ENCODE measurements at regions not wholly inside any gene's neighbourhood (a gene's known extent, or its start where the extent isn't known, plus 50 kb on each side); places are given as distances from the start of the nearest gene placed in this dataset.

GRCh38 chr5:84752780-84753179 is 368.1 kb upstream of the EDIL3 start:
- TF ChIP-seq CTCF (IDR thresholded peaks at IDR 0.05; ENCODE audit: low read length): no peak
- TF ChIP-seq EZH2phosphoT487 (IDR thresholded peaks at IDR 0.05; ENCODE audit: low read length): no peak
- no peak for TF ChIP-seq EZH2 (optimal IDR thresholded peaks at IDR 0.05; ENCODE audit: low read depth, low read length)
